ENCODE measurements at regions not wholly inside any gene's neighbourhood (a gene's known extent, or its start where the extent isn't known, plus 50 kb on each side); places are given as distances from the start of the nearest gene placed in this dataset.

- FAIRE-seq, result no peak
Observed at GRCh38 chr5:17852740-17853139, 218.5 kb downstream of the TAF11L14 start.

More at GRCh38 chr5:17852740-17853139, 218.5 kb downstream of the TAF11L14 start:
- no peak overlapping the region for H2BK5ac ChIP-seq (ENCODE audit: low read depth, low read length)
- 96% methylated on average over 3 of the region's 3 CpGs; no CpG with 5 or more reads in 1 of the 2 experiments for WGBS, 2 experiments (ENCODE audit: extremely low coverage in 1 of 2, insufficient coverage in 1 of 2, insufficient read length in 1 of 2, insufficient replicate concordance in 2 of 2, low coverage in 1 of 2, low lambda C conversion rate in 2 of 2, missing lambda C conversion rate in 1 of 2)
- H3K79me2 ChIP-seq (ENCODE audit: control insufficient read depth in 1 of 2, insufficient read depth in 2 of 2, low read length in 2 of 2), result no peaks in the 10 kb centered on the region
- H3K9me3 ChIP-seq (ENCODE audit: insufficient read depth in 2 of 2, low read depth in 1 of 2, low read length in 1 of 2), result no peaks in the 10 kb centered on the region
- H2BK12ac ChIP-seq (ENCODE audit: low read depth, low read length), result no peak overlapping the region
- H2BK15ac ChIP-seq (ENCODE audit: low read length), result no peak overlapping the region
- no peak overlapping the region for H2AFZ ChIP-seq (ENCODE audit: low read length)
- no peaks in the 10 kb centered on the region for H4K20me1 ChIP-seq (replicated peaks in 1 of 2; ENCODE audit: control insufficient read depth in 1 of 2, insufficient read depth in 2 of 2, low read length in 2 of 2)
- H4K8ac ChIP-seq (ENCODE audit: extremely low read depth, insufficient read depth, low read length), result no peak overlapping the region
- H3K4ac ChIP-seq (replicated peaks; ENCODE audit: insufficient read length, low read depth, low read length), result no peak overlapping the region
- ChIA-PET POLR2A (ENCODE audit: partially characterized antibody) (no interaction called here), CTCF (ENCODE audit: partially characterized antibody) (interaction anchor here (1.0 kb wide), 1 partner anchor 9 kb away, joined by 3 read pairs; no protein-coding TSS in a partner anchor)
- no peaks in the 10 kb centered on the region for H3K79me1 ChIP-seq (ENCODE audit: low read depth, low read length)
- H3K27ac ChIP-seq (ENCODE audit: low read depth, low read length), result no peak overlapping the region
- no peaks in the 10 kb centered on the region for H3K23me2 ChIP-seq (ENCODE audit: low read depth, low read length)
- H3K4me1 ChIP-seq (replicated peaks in 1 of 4; ENCODE audit: control insufficient read depth in 3 of 4, insufficient read depth in 4 of 4, low read length in 3 of 4), result no peaks in the 10 kb centered on the region
- no peak overlapping the region for H2BK120ac ChIP-seq (replicated peaks; ENCODE audit: low read depth, low read length)
- H3K56ac ChIP-seq (replicated peaks; ENCODE audit: insufficient read length, low read depth, low read length), result no peak overlapping the region
- no peak overlapping the region for H3K14ac ChIP-seq (ENCODE audit: insufficient read length)
- DNase-seq (ENCODE audit: low read depth in 1 of 2, low spot score in 2 of 2), result no peak
- H3K4me3 ChIP-seq (ENCODE audit: extremely low read depth in 1 of 4, insufficient read depth in 2 of 4, low read depth in 3 of 4, low read length in 4 of 4), result no peak overlapping the region
- H2BK20ac ChIP-seq (ENCODE audit: low read length), result no peak overlapping the region
- TF ChIP-seq NANOG (IDR thresholded peaks at IDR 0.05; ENCODE audit: insufficient read depth, low read depth, low read length, poor library complexity, severe bottlenecking), result no peak
- TF ChIP-seq CREB1 (IDR thresholded peaks at IDR 0.05), result no peak
- TF ChIP-seq SP4 (IDR thresholded peaks at IDR 0.05; ENCODE audit: low read length), result no peak
- no peak for TF ChIP-seq CBX8 (IDR thresholded peaks at IDR 0.05; ENCODE audit: borderline replicate concordance, low read depth, low read length)
- TF ChIP-seq POU5F1 (IDR thresholded peaks at IDR 0.05; ENCODE audit: low read depth, low read length), result no peak
- no peak for TF ChIP-seq SIX5 (IDR thresholded peaks at IDR 0.05; ENCODE audit: low read depth, low read length)
- TF ChIP-seq JUND (IDR thresholded peaks at IDR 0.05; ENCODE audit: low read length), result no peak
- no peaks in the 10 kb centered on the region for H3K36me3 ChIP-seq (ENCODE audit: control insufficient read depth in 2 of 4, insufficient read depth in 4 of 4, low read length in 3 of 4)
- no peak overlapping the region for H3K18ac ChIP-seq (ENCODE audit: extremely low read depth, low read length)
- H3K4me2 ChIP-seq (ENCODE audit: insufficient read depth in 1 of 2, low read depth in 2 of 2, low read length in 2 of 2), result no peak overlapping the region
- H2AK5ac ChIP-seq (ENCODE audit: low read depth, low read length), result no peak overlapping the region
- no peak overlapping the region for H4K5ac ChIP-seq (ENCODE audit: insufficient read length, low read depth, low read length)
- H4K91ac ChIP-seq (replicated peaks; ENCODE audit: insufficient read length, low read length), result no peak overlapping the region
- H3K27me3 ChIP-seq (replicated peaks in 1 of 4; ENCODE audit: control insufficient read depth in 3 of 4, extremely low read depth in 1 of 4, insufficient read depth in 3 of 4, low read length in 3 of 4), result no peaks in the 10 kb centered on the region
- H3K23ac ChIP-seq (ENCODE audit: insufficient read length), result no peak overlapping the region
- no peak overlapping the region for H3K9ac ChIP-seq (replicated peaks in 1 of 4; ENCODE audit: extremely low read depth in 1 of 4, low read depth in 3 of 4, low read length in 3 of 4)

Measured in H1 (cell line).